Suppressor macrophage (primary cell): ENCODE measurements at regions not wholly inside any gene's neighbourhood (a gene's known extent, or its start where the extent isn't known, plus 50 kb on each side); places are given as distances from the start of the nearest gene placed in this dataset.
"Not testable (repeated sequence)": the region's sequence is repeated elsewhere in the genome, so short reads cannot be mapped to it uniquely, and the experiment has no call there.

Source experiments
- DNase-seq, 4 experiments: peaks; one replicate each; pipeline ENCODE4 v3.0.0-alpha.2; 2020 to 2022

DNA sequence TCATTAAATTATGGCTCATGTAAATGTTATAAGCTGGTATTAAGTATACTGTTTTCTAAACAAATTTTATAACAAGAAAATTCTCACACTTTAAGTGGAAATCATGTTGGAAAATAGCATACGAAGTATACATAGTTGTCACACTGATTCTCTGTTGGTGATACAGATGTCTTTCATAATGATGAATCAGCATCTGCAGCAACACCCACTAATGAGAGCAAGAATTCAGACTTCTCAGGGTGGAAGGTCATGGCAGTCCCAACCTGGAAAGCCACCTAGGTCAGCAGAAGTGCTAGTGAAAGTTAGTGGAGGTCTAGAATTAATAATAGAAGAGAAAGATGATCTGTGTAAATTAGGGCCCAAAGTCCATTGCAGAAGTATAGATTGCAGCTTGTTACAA is 719.7 kb upstream of the MIR17HG start:
- DNase-seq, result no peak

DNA sequence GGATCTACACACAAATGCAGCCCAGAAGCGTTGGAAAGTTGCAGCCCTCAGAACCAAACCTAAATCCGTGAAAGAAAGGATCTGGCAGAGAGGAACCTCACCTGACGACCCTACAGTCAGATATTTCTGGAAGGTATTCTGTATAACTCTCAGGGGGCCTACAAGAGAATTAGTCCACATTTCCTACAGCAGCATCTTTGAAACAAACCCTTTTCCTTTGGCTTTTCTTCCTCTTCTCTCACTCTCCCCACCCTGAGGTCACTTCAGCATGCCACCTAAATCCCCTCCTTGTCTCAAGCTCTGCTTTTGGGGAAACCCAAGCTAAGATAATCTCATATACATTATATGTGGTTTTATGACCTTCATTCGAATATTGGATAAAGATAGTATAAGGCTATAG is 719.0 kb upstream of the MIR17HG start:
- DNase-seq, result no peak

DNA sequence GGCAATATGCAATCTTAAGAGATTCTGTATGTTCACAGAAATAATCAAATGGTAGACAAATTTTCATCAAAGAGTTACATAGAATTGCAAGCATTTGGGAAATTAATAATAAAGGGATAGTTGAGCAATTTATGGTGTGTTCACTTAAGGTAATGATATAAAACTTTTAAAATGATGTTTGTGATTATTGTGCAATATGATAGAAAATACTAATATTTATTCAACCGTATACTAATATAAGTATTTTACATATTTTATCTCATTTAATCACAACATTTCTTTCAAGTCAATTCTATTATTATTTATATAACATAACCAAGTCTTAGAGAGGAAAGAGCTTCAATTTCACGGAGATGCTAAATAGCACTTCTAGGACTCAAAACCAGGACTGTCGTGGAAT is 716.8 kb upstream of the MIR17HG start:
- DNase-seq, result no peak

- DNase-seq, result no peak
Observed at GRCh38 chr13:90632184-90632583, 715.3 kb upstream of the MIR17HG start.

GRCh38 chr13:90633849-90634248 is 713.6 kb upstream of the MIR17HG start:
- no peak for DNase-seq

GRCh38 chr13:90640976-90641375 is 706.5 kb upstream of the MIR17HG start:
- no peak for DNase-seq

DNA sequence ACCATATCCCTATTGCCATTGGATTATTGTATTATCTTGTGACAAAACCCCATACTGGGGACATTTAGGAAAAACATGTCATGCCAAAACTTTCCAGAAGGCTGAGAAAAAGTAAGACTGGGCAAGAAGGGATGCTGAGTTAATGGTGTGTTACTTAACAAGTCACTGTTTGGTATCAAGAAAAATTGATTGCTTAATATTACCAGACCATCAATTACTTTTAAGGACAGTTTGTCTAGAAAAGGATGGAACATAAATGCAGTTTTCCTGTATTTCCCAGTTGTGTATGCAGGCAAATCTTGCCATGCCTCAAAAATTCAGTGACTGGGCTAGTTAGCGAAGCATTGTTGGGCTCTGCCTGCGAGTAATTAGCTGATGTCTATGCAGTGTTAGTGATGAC is 705.6 kb upstream of the MIR17HG start:
- no peak for DNase-seq

GRCh38 chr13:90645582-90645981 is 701.9 kb upstream of the MIR17HG start:
- DNase-seq, result no peak

- no peak for DNase-seq
Observed at GRCh38 chr13:90648497-90648896, 699.0 kb upstream of the MIR17HG start.

DNA sequence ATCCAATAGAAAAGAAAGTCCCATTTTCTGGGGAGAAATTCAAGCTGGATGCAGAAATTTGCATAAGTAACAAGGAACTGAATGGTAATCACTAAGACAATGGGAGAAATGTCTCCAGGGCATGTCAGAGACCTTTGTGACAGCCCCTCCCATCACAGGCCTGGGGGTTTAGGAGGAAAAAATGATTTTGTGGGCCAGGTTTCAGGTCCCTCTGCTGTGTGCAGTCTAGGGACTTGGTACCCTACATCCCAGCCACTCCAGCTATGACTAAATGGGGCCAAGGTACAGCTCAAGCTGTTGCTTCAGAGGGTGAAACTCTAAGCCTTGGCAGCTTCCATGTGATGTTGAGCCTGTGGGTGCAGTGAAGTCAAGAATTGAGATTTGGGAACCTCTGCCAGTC is 695.5 kb upstream of the MIR17HG start:
- DNase-seq, result no peak

DNA sequence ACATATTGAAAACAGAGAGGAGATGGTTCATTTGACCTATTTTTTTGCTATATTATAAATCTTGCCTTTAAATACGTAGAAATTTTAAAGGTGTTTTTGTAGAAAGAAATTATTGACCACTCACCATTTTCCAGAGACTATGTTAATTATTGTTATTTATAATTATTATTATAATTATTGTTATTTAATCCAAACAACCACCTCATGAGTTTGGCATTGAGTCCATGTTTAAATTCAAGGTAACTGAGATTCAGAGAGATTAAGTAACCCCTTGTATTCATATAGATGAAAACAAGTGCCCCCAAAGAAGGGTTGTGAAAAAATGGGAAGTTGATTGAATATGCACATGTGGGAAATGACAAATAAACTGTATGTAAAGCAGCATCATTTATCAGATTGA is 692.5 kb upstream of the MIR17HG start:
- no peak for DNase-seq

GRCh38 chr13:90664200-90664599 is 683.3 kb upstream of the MIR17HG start:
- not testable (repeated sequence) for DNase-seq

- DNase-seq, result no peak
Observed at GRCh38 chr13:90673746-90674145, 673.7 kb upstream of the MIR17HG start.

DNA sequence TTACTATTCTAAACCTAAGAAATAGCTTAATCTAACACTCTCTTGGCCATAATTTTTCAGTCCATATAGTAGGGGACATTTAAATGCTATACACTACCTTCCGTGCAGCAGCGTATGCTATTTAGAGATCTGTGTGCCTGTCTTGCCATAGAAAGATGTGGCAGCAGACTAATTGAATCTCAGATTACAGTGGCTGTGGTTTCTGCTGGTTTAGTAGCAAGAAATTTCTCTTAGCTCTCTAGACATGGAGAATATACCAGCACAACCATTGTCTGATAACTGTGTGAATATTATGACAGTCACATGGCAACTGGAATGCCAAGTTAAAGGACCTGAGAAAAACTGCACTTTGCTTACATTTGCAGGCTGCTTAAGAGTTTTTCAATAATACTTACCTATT is 672.4 kb upstream of the MIR17HG start:
- no peak for DNase-seq

- DNase-seq, result no peak
Observed at GRCh38 chr13:90680826-90681225, 666.7 kb upstream of the MIR17HG start.

DNA sequence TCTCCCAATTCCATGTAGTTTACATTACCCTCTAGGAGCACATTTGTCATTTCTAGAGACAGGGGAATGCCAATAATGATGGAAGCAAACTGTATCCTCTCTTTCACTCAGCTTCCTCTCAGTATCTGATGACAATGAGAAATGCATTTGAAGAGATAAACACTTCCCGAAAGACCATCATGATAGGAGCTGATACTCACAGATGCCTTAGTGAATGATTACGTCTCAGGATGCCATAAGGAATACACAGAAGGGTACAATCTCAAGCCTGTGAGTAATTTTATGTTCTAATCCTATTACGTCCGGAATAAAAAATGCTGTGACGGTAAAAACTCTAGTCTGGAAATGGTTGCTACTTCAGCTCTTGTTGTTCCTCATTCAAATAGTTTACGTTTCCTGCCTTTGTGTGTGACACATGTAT is 663.8 kb upstream of the MIR17HG start:
- DNase-seq, result peak in 2 of 4 experiments; percentile 1 to 8

DNA sequence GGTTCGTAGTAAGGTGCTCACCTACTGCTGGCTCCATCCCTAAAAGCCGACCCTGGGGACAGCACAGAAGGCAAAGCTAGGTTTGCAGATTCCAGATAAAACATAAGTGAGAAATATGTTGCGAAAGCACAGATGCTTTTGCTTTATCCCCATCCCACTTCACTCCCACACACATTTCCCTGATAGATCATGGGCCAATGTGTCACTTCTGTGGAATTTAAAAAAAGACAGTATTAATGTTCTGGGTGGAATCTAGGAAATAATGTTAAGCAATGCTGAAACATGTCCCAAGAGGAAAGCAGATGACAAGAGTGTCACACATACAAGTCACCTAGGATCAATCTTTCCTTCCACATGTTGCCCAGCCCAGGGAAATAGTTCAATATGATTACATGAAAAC is 661.0 kb upstream of the MIR17HG start:
- peak; percentile 36 to 78 (median 61) for DNase-seq

GRCh38 chr13:90689111-90689510 is 658.4 kb upstream of the MIR17HG start:
- DNase-seq, result no peak

- no peak for DNase-seq
Observed at GRCh38 chr13:90690458-90691080, 656.9 kb upstream of the MIR17HG start.

DNA sequence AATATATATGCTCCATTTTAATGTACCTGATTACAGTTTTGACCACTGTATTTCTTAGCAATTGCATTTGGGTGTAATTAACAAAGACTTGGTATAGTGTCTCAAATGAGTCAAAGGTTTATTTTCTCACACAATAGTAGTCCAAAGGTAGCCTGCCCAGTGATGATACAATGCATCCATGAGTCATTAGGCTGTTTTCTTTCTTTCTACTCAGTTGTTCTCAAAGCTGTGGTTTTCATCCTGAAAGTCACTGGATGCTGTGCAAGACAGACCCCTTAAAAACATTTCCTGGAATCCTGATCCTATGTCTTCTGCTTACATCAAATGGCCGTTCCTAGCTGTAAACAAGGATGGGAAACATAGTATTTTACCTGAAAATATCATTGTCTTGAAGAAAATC is 651.2 kb upstream of the MIR17HG start:
- DNase-seq, result no peak

- no peak for DNase-seq
Observed at GRCh38 chr13:90696656-90697055, 650.8 kb upstream of the MIR17HG start.

DNA sequence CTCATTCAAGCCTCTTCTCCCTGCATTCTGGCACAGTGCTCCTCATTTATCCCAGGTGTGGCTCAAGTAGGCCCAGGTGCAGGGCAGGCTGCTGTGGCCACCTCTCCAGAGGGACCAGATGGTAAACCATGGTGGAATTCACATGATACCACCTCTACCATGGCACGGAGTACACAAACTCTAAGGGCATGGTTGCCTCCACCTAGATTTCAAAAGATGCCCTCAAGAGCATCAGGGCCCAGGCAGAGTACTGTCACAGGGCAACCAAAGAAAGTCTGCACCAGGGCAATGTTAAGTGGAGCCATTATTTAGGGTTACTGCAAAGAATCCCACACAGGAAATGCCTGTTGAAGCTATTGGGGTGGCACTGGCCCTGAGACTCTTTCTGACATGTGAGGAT is 647.1 kb upstream of the MIR17HG start:
- DNase-seq, result no peak

DNA sequence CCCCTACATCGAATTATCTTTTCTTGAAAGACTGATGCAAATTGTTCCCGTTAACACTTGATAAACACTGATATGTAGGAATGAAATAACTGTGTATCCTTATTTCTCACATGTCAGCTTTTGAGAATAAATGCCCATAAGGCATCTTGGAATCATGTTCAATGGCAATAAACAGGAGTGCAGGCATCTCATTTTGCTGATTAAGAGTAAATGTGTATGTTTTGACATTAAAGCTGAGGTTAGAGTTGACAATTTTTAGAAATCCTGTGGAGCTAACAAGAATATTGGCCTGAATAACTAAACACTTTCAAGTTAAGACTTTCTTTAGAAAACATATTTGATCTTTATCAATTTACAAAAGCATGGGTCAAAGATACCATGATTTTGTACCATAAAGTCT is 646.2 kb upstream of the MIR17HG start:
- DNase-seq, result no peak

DNA sequence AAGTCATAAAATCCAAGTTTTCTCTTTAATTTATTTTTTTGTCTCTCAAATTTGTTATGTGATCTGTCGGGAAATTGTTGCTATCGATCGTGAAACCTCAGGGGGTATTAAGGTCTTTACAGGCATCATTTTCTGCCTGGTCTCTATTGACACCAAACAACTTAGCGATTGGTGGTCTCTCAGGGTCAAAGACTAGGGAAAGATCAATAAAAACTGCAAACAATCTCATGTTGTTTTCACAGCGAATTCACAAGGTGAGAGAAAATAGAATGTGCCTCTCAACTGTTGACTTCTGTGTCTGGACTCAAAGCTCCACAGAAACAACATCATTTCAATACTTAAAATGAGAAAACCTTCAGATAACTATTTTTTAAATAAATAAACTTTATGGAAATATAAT is 645.4 kb upstream of the MIR17HG start:
- no peak for DNase-seq

GRCh38 chr13:90706631-90707030 is 640.9 kb upstream of the MIR17HG start:
- no peak for DNase-seq
